GM19455 (cell line): ENCODE measurements at regions not wholly inside any gene's neighbourhood (a gene's known extent, or its start where the extent isn't known, plus 50 kb on each side); places are given as distances from the start of the nearest gene placed in this dataset.
"Not testable (repeated sequence)": the region's sequence is repeated elsewhere in the genome, so short reads cannot be mapped to it uniquely, and the experiment has no call there.

ENCODE experiments used
- ATAC-seq: cut with Tn5 transposase; IDR thresholded peaks from one replicate; pipeline ENCODE4 v1.9.1; 2021; ENCODE audit not compliant: unreplicated experiment

GRCh38 chr5:124836314-124836713, 89.9 kb upstream of the ZNF608 start:
- not testable (repeated sequence) for ATAC-seq

GRCh38 chr5:124839371-124839998, 93.0 kb upstream of the ZNF608 start:
- ATAC-seq = no peak

GRCh38 chr5:124841829-124842712, 95.6 kb upstream of the ZNF608 start:
- no peak for ATAC-seq

- ATAC-seq = no peak
Observed at GRCh38 chr5:124842725-124843595, 96.5 kb upstream of the ZNF608 start.

GRCh38 chr5:124843596-124843899, 97.1 kb upstream of the ZNF608 start:
- ATAC-seq = no peak

- ATAC-seq = no peak
Observed at GRCh38 chr5:124844371-124844920, 98.0 kb upstream of the ZNF608 start.

GRCh38 chr5:124847907-124848306, 101.5 kb upstream of the ZNF608 start:
- no peak for ATAC-seq

GRCh38 chr5:124849774-124850173, 103.3 kb upstream of the ZNF608 start:
- ATAC-seq = no peak

- ATAC-seq = no peak
Observed at GRCh38 chr5:124856726-124857125, 110.3 kb upstream of the ZNF608 start.

- no peak for ATAC-seq
Observed at GRCh38 chr5:124858612-124859011, 112.2 kb upstream of the ZNF608 start.

GRCh38 chr5:124859027-124859426, 112.6 kb upstream of the ZNF608 start:
- no peak for ATAC-seq

GRCh38 chr5:124859556-124860290, 113.3 kb upstream of the ZNF608 start:
- no peak for ATAC-seq

- ATAC-seq = no peak
Observed at GRCh38 chr5:124860291-124860655, 113.8 kb upstream of the ZNF608 start.

GRCh38 chr5:124865066-124865465, 118.6 kb upstream of the ZNF608 start:
- no peak for ATAC-seq

- ATAC-seq = no peak
Observed at GRCh38 chr5:124865603-124866354, 119.3 kb upstream of the ZNF608 start.

- ATAC-seq = no peak
Observed at GRCh38 chr5:124866355-124867136, 120.1 kb upstream of the ZNF608 start.

- ATAC-seq = no peak
Observed at GRCh38 chr5:124867137-124867704, 120.8 kb upstream of the ZNF608 start.

GRCh38 chr5:124868676-124869075, 122.2 kb upstream of the ZNF608 start:
- ATAC-seq = no peak
